GM19438 (cell line): ENCODE measurements at regions not wholly inside any gene's neighbourhood (a gene's known extent, or its start where the extent isn't known, plus 50 kb on each side); places are given as distances from the start of the nearest gene placed in this dataset.

Source experiments
- ATAC-seq: cut with Tn5 transposase; IDR thresholded peaks from one replicate; pipeline ENCODE4 v1.9.1; 2021; ENCODE audit warnings: low read depth; ENCODE audit not compliant: unreplicated experiment

GRCh38 chr3:180092889-180093288, 56.2 kb upstream of the PEX5L start:
- ATAC-seq = no peak

GRCh38 chr3:180093535-180093934, 56.8 kb upstream of the PEX5L start:
- ATAC-seq = no peak

- ATAC-seq = no peak
Measured at GRCh38 chr3:180097626-180098025, 60.9 kb upstream of the PEX5L start.

GRCh38 chr3:180102134-180102533, 65.4 kb upstream of the PEX5L start:
- ATAC-seq = no peak

GRCh38 chr3:180102604-180103003, 65.9 kb upstream of the PEX5L start:
- no peak for ATAC-seq

GRCh38 chr3:180116203-180116602, 79.5 kb upstream of the PEX5L start:
- ATAC-seq = no peak

- ATAC-seq = no peak
Measured at GRCh38 chr3:180116658-180117057, 79.9 kb upstream of the PEX5L start.

- ATAC-seq = no peak
Measured at GRCh38 chr3:180117381-180118163, 80.8 kb upstream of the PEX5L start.

- ATAC-seq = no peak
Measured at GRCh38 chr3:180119567-180119966, 82.8 kb upstream of the PEX5L start.

- no peak for ATAC-seq
Measured at GRCh38 chr3:180123928-180124327, 87.2 kb upstream of the PEX5L start.

GRCh38 chr3:180131169-180131568, 94.4 kb upstream of the PEX5L start:
- ATAC-seq = no peak

- no peak for ATAC-seq
Measured at GRCh38 chr3:180135101-180135500, 98.4 kb upstream of the PEX5L start.

- no peak for ATAC-seq
Measured at GRCh38 chr3:180138871-180139270, 102.1 kb upstream of the PEX5L start.

GRCh38 chr3:180142041-180142440, 105.3 kb upstream of the PEX5L start:
- no peak for ATAC-seq

GRCh38 chr3:180142472-180142871, 105.7 kb upstream of the PEX5L start:
- no peak for ATAC-seq

- no peak for ATAC-seq
Measured at GRCh38 chr3:180161770-180162169, 125.0 kb upstream of the PEX5L start.

- ATAC-seq = no peak
Measured at GRCh38 chr3:180175572-180175971, 138.8 kb upstream of the PEX5L start.

GRCh38 chr3:180176059-180176458, 139.3 kb upstream of the PEX5L start:
- no peak for ATAC-seq

- no peak for ATAC-seq
Measured at GRCh38 chr3:180177255-180177654, 140.5 kb upstream of the PEX5L start.

GRCh38 chr3:180179562-180179961, 142.8 kb upstream of the PEX5L start:
- ATAC-seq = no peak

- ATAC-seq = no peak
Measured at GRCh38 chr3:180180795-180181194, 144.1 kb upstream of the PEX5L start.

- ATAC-seq = no peak
Measured at GRCh38 chr3:180181387-180181786, 144.7 kb upstream of the PEX5L start.

- no peak for ATAC-seq
Measured at GRCh38 chr3:180183346-180183745, 146.6 kb upstream of the PEX5L start.
